ENCODE measurements at regions not wholly inside any gene's neighbourhood (a gene's known extent, or its start where the extent isn't known, plus 50 kb on each side); places are given as distances from the start of the nearest gene placed in this dataset.

GRCh38 chr2:22690096-22690495 is 694.9 kb upstream of the KLHL29 start:
- POLR2A ChIA-PET = no interaction called here
- DNase-seq (ENCODE audit: low read depth in 1 of 2, low spot score in 1 of 2) (no peak), ATAC-seq (no peak), FAIRE-seq (no peak)
- Histone ChIP-seq H3K9me3 (no peaks in the 10 kb centered on the region), H3K4me2 (no peak overlapping the region), H3K4me1 (no peaks in the 10 kb centered on the region), H3K27ac (no peak overlapping the region), H3K4me3 (no peak overlapping the region)
- WGBS (ENCODE audit: missing lambda C conversion rate) = 0% methylated on average over 1 of the region's 1 CpG
- CTCF ChIA-PET = no interaction called here
- no peak for TF ChIP-seq HOXA7 (CRISPR knock-in tag; IDR thresholded peaks at IDR 0.05)
- no peak for TF ChIP-seq NFE2L2 (conservative IDR thresholded peaks at IDR 0.05; ENCODE audit: low read length)
- no peak for TF ChIP-seq ELK1 (IDR thresholded peaks at IDR 0.05; ENCODE audit: low read depth, low read length)
- TF ChIP-seq TP53 (CRISPR knock-in tag; IDR thresholded peaks at IDR 0.05) = no peak
- no peak for TF ChIP-seq POLR2AphosphoS2 (conservative IDR thresholded peaks at IDR 0.05; ENCODE audit: low read length)

GRCh38 chr2:22691666-22692065 is 693.3 kb upstream of the KLHL29 start:
- Histone ChIP-seq H3K4me2 (no peak overlapping the region), H3K4me3 (no peak overlapping the region), H3K9me3 (no peaks in the 10 kb centered on the region), H3K4me1 (no peaks in the 10 kb centered on the region), H3K27ac (no peak overlapping the region)
- DNase-seq (ENCODE audit: low read depth in 1 of 2, low spot score in 1 of 2) = no peak
- no peak for ATAC-seq
- CTCF ChIA-PET = no interaction called here
- POLR2A ChIA-PET = no interaction called here
- no peak for FAIRE-seq
- TF ChIP-seq MAX (IDR thresholded peaks at IDR 0.05) (no peak), ZNF302 (CRISPR knock-in tag; IDR thresholded peaks at IDR 0.05) (no peak), USF2 (IDR thresholded peaks at IDR 0.05) (no peak), CEBPB (IDR thresholded peaks at IDR 0.05) (no peak), NR3C1 (IDR thresholded peaks at IDR 0.05) (no peak), HEYL (CRISPR knock-in tag; IDR thresholded peaks at IDR 0.05) (no peak), POLR2A (IDR thresholded peaks at IDR 0.05; ENCODE audit: low read length) (no peak), EHMT2 (IDR thresholded peaks at IDR 0.05; ENCODE audit: low read depth) (no peak), JUN (IDR thresholded peaks at IDR 0.05) (no peak)
- WGBS (ENCODE audit: missing lambda C conversion rate) = 5% methylated on average over 5 of the region's 5 CpGs

- H3K9me3 ChIP-seq = no peaks in the 10 kb centered on the region
- no peak for FAIRE-seq
- no peak for ATAC-seq
- no peak overlapping the region for H3K4me2 ChIP-seq
- H3K4me3 ChIP-seq = no peak overlapping the region
- no peak for DNase-seq (ENCODE audit: low read depth in 1 of 2, low spot score in 1 of 2)
- no peaks in the 10 kb centered on the region for H3K4me1 ChIP-seq
- H3K27ac ChIP-seq = no peak overlapping the region
- 0% methylated on average over 2 of the region's 2 CpGs for WGBS (ENCODE audit: missing lambda C conversion rate)
- POLR2A ChIA-PET = no interaction called here
- CTCF ChIA-PET = no interaction called here
- TF ChIP-seq ZNF302 (CRISPR knock-in tag; IDR thresholded peaks at IDR 0.05) (no peak), MAZ (IDR thresholded peaks at IDR 0.05; ENCODE audit: borderline replicate concordance, low read depth, low read length) (no peak), EHMT2 (IDR thresholded peaks at IDR 0.05; ENCODE audit: low read depth) (no peak), ELK1 (IDR thresholded peaks at IDR 0.05; ENCODE audit: low read depth, low read length) (no peak), PHF8 (IDR thresholded peaks at IDR 0.05; ENCODE audit: borderline replicate concordance, low read depth) (no peak), BCL3 (IDR thresholded peaks at IDR 0.05) (no peak), RCOR1 (IDR thresholded peaks at IDR 0.05; ENCODE audit: low read depth, low read length) (no peak), CBX8 (IDR thresholded peaks at IDR 0.05) (no peak), USF2 (IDR thresholded peaks at IDR 0.05) (no peak), HMGXB4 (CRISPR knock-in tag; IDR thresholded peaks at IDR 0.05; ENCODE audit: borderline replicate concordance) (no peak), NPAS2 (CRISPR knock-in tag; IDR thresholded peaks at IDR 0.05; ENCODE audit: borderline replicate concordance) (no peak), HOXA7 (CRISPR knock-in tag; IDR thresholded peaks at IDR 0.05) (no peak), SREBF2 (IDR thresholded peaks at IDR 0.05) (no peak), CBX2 (IDR thresholded peaks at IDR 0.05; ENCODE audit: borderline replicate concordance, low read depth) (no peak), ZSCAN20 (CRISPR knock-in tag; IDR thresholded peaks at IDR 0.05) (no peak), CEBPB (IDR thresholded peaks at IDR 0.05) (no peak), TP53 (CRISPR knock-in tag; IDR thresholded peaks at IDR 0.05) (no peak), HOXB13 (CRISPR knock-in tag; IDR thresholded peaks at IDR 0.05; ENCODE audit: low read depth) (no peak), FOXS1 (CRISPR knock-in tag; IDR thresholded peaks at IDR 0.05) (no peak), EP300 (IDR thresholded peaks at IDR 0.05) (no peak)
These were observed 692.2 kb upstream of the KLHL29 start for GRCh38 chr2:22692746-22693145.
